ENCODE measurements at regions not wholly inside any gene's neighbourhood (a gene's known extent, or its start where the extent isn't known, plus 50 kb on each side); places are given as distances from the start of the nearest gene placed in this dataset.

- no peak for FAIRE-seq
- no peak for TF ChIP-seq POLR2A (IDR thresholded peaks at IDR 0.05; ENCODE audit: low read depth, low read length)
- no peak for TF ChIP-seq POU2F2 (IDR thresholded peaks at IDR 0.05; ENCODE audit: low read depth, low read length)
- no peak for TF ChIP-seq TAF1 (IDR thresholded peaks at IDR 0.05; ENCODE audit: low read depth, low read length)
- TF ChIP-seq PAX5 (IDR thresholded peaks at IDR 0.05; ENCODE audit: insufficient read depth, low read length, severe bottlenecking) = no peak
- TF ChIP-seq SPI1 (IDR thresholded peaks at IDR 0.05; ENCODE audit: low read depth, low read length) = no peak
- no peak for TF ChIP-seq POLR2AphosphoS5 (IDR thresholded peaks at IDR 0.05; ENCODE audit: low read depth, low read length)
- DNase-seq (ENCODE audit: insufficient read length, low spot score) = no peak
These were observed 790.1 kb upstream of the SLC8A1 start for GRCh38 chr2:41242001-41242331.

GRCh38 chr2:41267929-41268659 is 779.7 kb upstream of the PKDCC start:
- no peak for TF ChIP-seq POU2F2 (IDR thresholded peaks at IDR 0.05; ENCODE audit: low read depth, low read length)
- no peak for TF ChIP-seq POLR2AphosphoS5 (IDR thresholded peaks at IDR 0.05; ENCODE audit: low read depth, low read length)
- TF ChIP-seq SPI1 (IDR thresholded peaks at IDR 0.05; ENCODE audit: low read depth, low read length) = no peak
- TF ChIP-seq TAF1 (IDR thresholded peaks at IDR 0.05; ENCODE audit: low read depth, low read length) = no peak
- TF ChIP-seq POLR2A (IDR thresholded peaks at IDR 0.05; ENCODE audit: low read depth, low read length) = no peak
- TF ChIP-seq PAX5 (IDR thresholded peaks at IDR 0.05; ENCODE audit: insufficient read depth, low read length, severe bottlenecking) = no peak
- FAIRE-seq = no peak
- DNase-seq (ENCODE audit: insufficient read length, low spot score) = no peak

- DNase-seq (ENCODE audit: insufficient read length, low spot score) (no peak), FAIRE-seq (no peak)
These were observed 764.6 kb upstream of the PKDCC start for GRCh38 chr2:41283079-41283775.

GRCh38 chr2:41293491-41293890 is 754.3 kb upstream of the PKDCC start:
- no peak for DNase-seq (ENCODE audit: insufficient read length, low spot score)
- no peak for FAIRE-seq
- TF ChIP-seq TAF1 (IDR thresholded peaks at IDR 0.05; ENCODE audit: low read depth, low read length) = no peak
- no peak for TF ChIP-seq POLR2AphosphoS5 (IDR thresholded peaks at IDR 0.05; ENCODE audit: low read depth, low read length)
- TF ChIP-seq POU2F2 (IDR thresholded peaks at IDR 0.05; ENCODE audit: low read depth, low read length) = no peak
- no peak for TF ChIP-seq PAX5 (IDR thresholded peaks at IDR 0.05; ENCODE audit: insufficient read depth, low read length, severe bottlenecking)
- no peak for TF ChIP-seq POLR2A (IDR thresholded peaks at IDR 0.05; ENCODE audit: low read depth, low read length)
- TF ChIP-seq SPI1 (IDR thresholded peaks at IDR 0.05; ENCODE audit: low read depth, low read length) = no peak

More at GRCh38 chr2:41283079-41283775, 764.6 kb upstream of the PKDCC start:
- TF ChIP-seq POLR2AphosphoS5 (IDR thresholded peaks at IDR 0.05; ENCODE audit: low read depth, low read length) = no peak
- TF ChIP-seq SPI1 (IDR thresholded peaks at IDR 0.05; ENCODE audit: low read depth, low read length) = no peak
- TF ChIP-seq TAF1 (IDR thresholded peaks at IDR 0.05; ENCODE audit: low read depth, low read length) = no peak
- TF ChIP-seq PAX5 (IDR thresholded peaks at IDR 0.05; ENCODE audit: insufficient read depth, low read length, severe bottlenecking) = no peak
- TF ChIP-seq POLR2A (IDR thresholded peaks at IDR 0.05; ENCODE audit: low read depth, low read length) = no peak
- TF ChIP-seq POU2F2 (IDR thresholded peaks at IDR 0.05; ENCODE audit: low read depth, low read length) = no peak

GRCh38 chr2:41294331-41294730 is 753.5 kb upstream of the PKDCC start:
- DNase-seq (ENCODE audit: insufficient read length, low spot score) = no peak
- no peak for FAIRE-seq
- TF ChIP-seq TAF1 (IDR thresholded peaks at IDR 0.05; ENCODE audit: low read depth, low read length) (no peak), POU2F2 (IDR thresholded peaks at IDR 0.05; ENCODE audit: low read depth, low read length) (no peak), POLR2A (IDR thresholded peaks at IDR 0.05; ENCODE audit: low read depth, low read length) (no peak), SPI1 (IDR thresholded peaks at IDR 0.05; ENCODE audit: low read depth, low read length) (no peak), POLR2AphosphoS5 (IDR thresholded peaks at IDR 0.05; ENCODE audit: low read depth, low read length) (no peak), PAX5 (IDR thresholded peaks at IDR 0.05; ENCODE audit: insufficient read depth, low read length, severe bottlenecking) (no peak)

GRCh38 chr2:41313082-41313481 is 734.7 kb upstream of the PKDCC start:
- FAIRE-seq (no peak), DNase-seq (ENCODE audit: insufficient read length, low spot score) (no peak)
- TF ChIP-seq SPI1 (IDR thresholded peaks at IDR 0.05; ENCODE audit: low read depth, low read length) (no peak), POLR2AphosphoS5 (IDR thresholded peaks at IDR 0.05; ENCODE audit: low read depth, low read length) (no peak), TAF1 (IDR thresholded peaks at IDR 0.05; ENCODE audit: low read depth, low read length) (no peak), PAX5 (IDR thresholded peaks at IDR 0.05; ENCODE audit: insufficient read depth, low read length, severe bottlenecking) (no peak)

GRCh38 chr2:41314511-41315070 is 733.2 kb upstream of the PKDCC start:
- FAIRE-seq (no peak), DNase-seq (ENCODE audit: insufficient read length, low spot score) (no peak)
- TF ChIP-seq POLR2A (IDR thresholded peaks at IDR 0.05; ENCODE audit: low read depth, low read length) (no peak), TAF1 (IDR thresholded peaks at IDR 0.05; ENCODE audit: low read depth, low read length) (no peak), POU2F2 (IDR thresholded peaks at IDR 0.05; ENCODE audit: low read depth, low read length) (no peak), SPI1 (IDR thresholded peaks at IDR 0.05; ENCODE audit: low read depth, low read length) (no peak), PAX5 (IDR thresholded peaks at IDR 0.05; ENCODE audit: insufficient read depth, low read length, severe bottlenecking) (no peak), POLR2AphosphoS5 (IDR thresholded peaks at IDR 0.05; ENCODE audit: low read depth, low read length) (no peak)

- FAIRE-seq = no peak
- no peak for TF ChIP-seq TAF1 (IDR thresholded peaks at IDR 0.05; ENCODE audit: low read depth, low read length)
- no peak for TF ChIP-seq POLR2AphosphoS5 (IDR thresholded peaks at IDR 0.05; ENCODE audit: low read depth, low read length)
- no peak for TF ChIP-seq SPI1 (IDR thresholded peaks at IDR 0.05; ENCODE audit: low read depth, low read length)
- no peak for TF ChIP-seq POLR2A (IDR thresholded peaks at IDR 0.05; ENCODE audit: low read depth, low read length)
- TF ChIP-seq POU2F2 (IDR thresholded peaks at IDR 0.05; ENCODE audit: low read depth, low read length) = no peak
- no peak for TF ChIP-seq PAX5 (IDR thresholded peaks at IDR 0.05; ENCODE audit: insufficient read depth, low read length, severe bottlenecking)
These were observed 728.4 kb upstream of the PKDCC start for GRCh38 chr2:41319437-41319836.

GRCh38 chr2:41320491-41320890 is 727.3 kb upstream of the PKDCC start:
- no peak for FAIRE-seq
- TF ChIP-seq POU2F2 (IDR thresholded peaks at IDR 0.05; ENCODE audit: low read depth, low read length) (no peak), POLR2AphosphoS5 (IDR thresholded peaks at IDR 0.05; ENCODE audit: low read depth, low read length) (no peak), POLR2A (IDR thresholded peaks at IDR 0.05; ENCODE audit: low read depth, low read length) (no peak), SPI1 (IDR thresholded peaks at IDR 0.05; ENCODE audit: low read depth, low read length) (no peak), TAF1 (IDR thresholded peaks at IDR 0.05; ENCODE audit: low read depth, low read length) (no peak), PAX5 (IDR thresholded peaks at IDR 0.05; ENCODE audit: insufficient read depth, low read length, severe bottlenecking) (no peak)
- no peak for DNase-seq (ENCODE audit: insufficient read length, low spot score)

More at GRCh38 chr2:41319437-41319836, 728.4 kb upstream of the PKDCC start:
- DNase-seq (ENCODE audit: insufficient read length, low spot score) = no peak
